ENCODE measurements at regions not wholly inside any gene's neighbourhood (a gene's known extent, or its start where the extent isn't known, plus 50 kb on each side); places are given as distances from the start of the nearest gene placed in this dataset.

DNA sequence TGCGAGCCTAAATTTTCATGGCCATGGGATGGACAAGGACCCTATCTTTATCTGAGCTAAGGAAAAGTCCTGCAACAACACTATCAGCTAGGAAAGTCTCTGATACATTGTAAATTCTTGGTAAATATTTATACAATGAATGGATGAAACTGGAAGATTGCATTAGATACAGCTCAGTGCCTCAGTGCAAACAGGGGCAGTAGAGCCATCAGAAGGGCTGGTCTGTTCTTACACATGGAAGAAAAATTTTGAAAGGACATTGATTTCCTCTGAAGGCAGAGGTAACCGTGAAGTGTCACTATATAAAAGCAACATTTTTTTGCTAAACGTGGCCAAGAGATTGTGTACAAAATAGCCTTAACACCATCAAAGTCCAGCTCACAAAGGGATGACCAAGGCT is 153.2 kb upstream of the GADL1 start:
- no peak for TF ChIP-seq EZH2phosphoT487 (IDR thresholded peaks at IDR 0.05; ENCODE audit: insufficient read depth, low read depth)
- no peak for TF ChIP-seq EZH2 (IDR thresholded peaks at IDR 0.05; ENCODE audit: insufficient read depth, poor library complexity, severe bottlenecking)

Measured in GM23248 (cell line).